ENCODE measurements at regions not wholly inside any gene's neighbourhood (a gene's known extent, or its start where the extent isn't known, plus 50 kb on each side); places are given as distances from the start of the nearest gene placed in this dataset.

GRCh38 chr18:42177390-42177789, 222.4 kb downstream of the PIK3C3 start:
- TF ChIP-seq, protein P1, sequence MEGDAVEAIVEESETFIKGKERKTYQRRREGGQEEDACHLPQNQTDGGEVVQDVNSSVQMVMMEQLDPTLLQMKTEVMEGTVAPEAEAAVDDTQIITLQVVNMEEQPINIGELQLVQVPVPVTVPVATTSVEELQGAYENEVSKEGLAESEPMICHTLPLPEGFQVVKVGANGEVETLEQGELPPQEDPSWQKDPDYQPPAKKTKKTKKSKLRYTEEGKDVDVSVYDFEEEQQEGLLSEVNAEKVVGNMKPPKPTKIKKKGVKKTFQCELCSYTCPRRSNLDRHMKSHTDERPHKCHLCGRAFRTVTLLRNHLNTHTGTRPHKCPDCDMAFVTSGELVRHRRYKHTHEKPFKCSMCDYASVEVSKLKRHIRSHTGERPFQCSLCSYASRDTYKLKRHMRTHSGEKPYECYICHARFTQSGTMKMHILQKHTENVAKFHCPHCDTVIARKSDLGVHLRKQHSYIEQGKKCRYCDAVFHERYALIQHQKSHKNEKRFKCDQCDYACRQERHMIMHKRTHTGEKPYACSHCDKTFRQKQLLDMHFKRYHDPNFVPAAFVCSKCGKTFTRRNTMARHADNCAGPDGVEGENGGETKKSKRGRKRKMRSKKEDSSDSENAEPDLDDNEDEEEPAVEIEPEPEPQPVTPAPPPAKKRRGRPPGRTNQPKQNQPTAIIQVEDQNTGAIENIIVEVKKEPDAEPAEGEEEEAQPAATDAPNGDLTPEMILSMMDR (IDR thresholded peaks at IDR 0.05) = no peak
- DNase-seq (ENCODE audit: low spot score) (no peak), ATAC-seq (ENCODE audit: low FRiP score) (no peak)

DNA sequence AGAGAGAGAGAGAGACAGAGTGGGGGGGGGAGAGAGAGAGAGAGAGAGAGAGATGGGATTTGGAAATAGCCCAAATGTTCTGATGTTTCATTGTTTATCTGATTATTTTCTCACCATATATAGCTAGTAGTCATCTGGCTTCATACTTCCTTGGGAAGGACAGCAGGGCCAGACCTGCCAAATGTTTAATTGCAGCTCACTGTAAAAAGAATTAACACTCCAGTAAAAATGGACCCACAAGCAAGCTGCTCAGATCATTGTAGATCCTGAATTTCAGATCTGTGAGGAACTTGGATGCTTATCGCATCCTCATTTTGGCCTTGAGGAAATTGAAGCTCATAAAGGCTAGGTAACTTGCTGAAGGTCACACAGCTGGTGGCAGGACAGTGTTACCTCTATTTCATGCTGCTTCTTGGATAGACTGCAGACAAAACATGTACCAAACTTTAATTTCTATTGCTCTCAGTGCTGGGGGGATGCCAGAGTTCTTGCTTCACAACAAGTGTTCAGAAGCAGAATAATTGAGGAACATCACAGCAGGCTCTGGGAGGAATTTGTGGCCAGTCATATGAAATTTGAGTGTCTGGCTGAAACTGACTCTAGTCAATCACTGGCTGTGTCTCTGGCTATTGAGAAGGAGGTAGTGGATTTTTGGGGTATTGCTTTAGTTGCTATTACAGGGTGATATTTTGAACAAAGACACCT, 223.5 kb downstream of the PIK3C3 start:
- TF ChIP-seq, protein P1 (IDR thresholded peaks at IDR 0.05) = no peak
- no peak for ATAC-seq (ENCODE audit: low FRiP score)
- DNase-seq (ENCODE audit: low spot score) = no peak

- DNase-seq (ENCODE audit: low spot score) (no peak), ATAC-seq (ENCODE audit: low FRiP score) (no peak)
- TF ChIP-seq, protein P1 (IDR thresholded peaks at IDR 0.05) = no peak
These were observed 224.6 kb downstream of the PIK3C3 start for GRCh38 chr18:42179542-42180121.

- ATAC-seq (ENCODE audit: low FRiP score) (no peak), DNase-seq (ENCODE audit: low spot score) (no peak)
- TF ChIP-seq, protein P1 (IDR thresholded peaks at IDR 0.05) = no peak
These were observed 226.4 kb downstream of the PIK3C3 start for GRCh38 chr18:42181474-42181873.

GRCh38 chr18:42182728-42183700, 228.0 kb downstream of the PIK3C3 start:
- ATAC-seq (ENCODE audit: low FRiP score) (no peak), DNase-seq (ENCODE audit: low spot score) (no peak)
- TF ChIP-seq, protein P1 (IDR thresholded peaks at IDR 0.05) = no peak

GRCh38 chr18:42183746-42184145, 228.7 kb downstream of the PIK3C3 start:
- ATAC-seq (ENCODE audit: low FRiP score) = no peak
- TF ChIP-seq, protein P1 (IDR thresholded peaks at IDR 0.05) = no peak
- DNase-seq (ENCODE audit: low spot score) = no peak

Measured in omental fat pad (tissue), 3 donors.